Common myeloid progenitor, CD34-positive (primary cell): ENCODE measurements at regions not wholly inside any gene's neighbourhood (a gene's known extent, or its start where the extent isn't known, plus 50 kb on each side); places are given as distances from the start of the nearest gene placed in this dataset.

Experiments used
- CTCF ChIA-PET: fragments of 350-600 bp; sonication (Branson Sonifier 250); formaldehyde crosslinking; loops from one replicate; lab custom pipeline; 2021; ENCODE audit warnings: antibody characterized with exemption; lab: Charles Lee
- POLR2A ChIA-PET: fragments of 350-600 bp; sonication (Branson Sonifier 250); formaldehyde crosslinking; loops from one replicate; lab custom pipeline; 2021; ENCODE audit warnings: antibody characterized with exemption; lab: Charles Lee
- DNase-seq, 3 donors: peaks; one replicate each; pipeline versions ENCODE4 v3.0.0 to v3.0.0-alpha.2; 2013
- H3K27ac ChIP-seq, 2 experiments: 1 replicate in 1 of 2; 2 replicates in 1 of 2; pipeline ENCODE4 v1.7.0; 2013; ENCODE audit warnings: inconsistent platforms in 2 of 2, low read length in 2 of 2, mild to moderate bottlenecking in 2 of 2, low read depth in 1 of 2, moderate library complexity in 1 of 2; ENCODE audit not compliant: severe bottlenecking in 2 of 2, insufficient read depth in 1 of 2, poor library complexity in 1 of 2
- H3K27me3 ChIP-seq, 5 experiments: replicated peaks in 2 of 5; 1 replicate in 3 of 5; 2 replicates in 2 of 5; pipeline versions ENCODE4 v1.6.1 to v1.7.0; 2013; ENCODE audit warnings: low read length in 4 of 5, mild to moderate bottlenecking in 2 of 5, moderate library complexity in 2 of 5, inconsistent platforms in 1 of 5; ENCODE audit not compliant: insufficient read depth in 5 of 5, control insufficient read depth in 4 of 5
- H3K36me3 ChIP-seq, 4 experiments: 1 replicate in 2 of 4; 2 replicates in 2 of 4; pipeline versions ENCODE4 v1.6.1 to v1.7.0; 2013; ENCODE audit warnings: low read length in 3 of 4, control low read depth in 1 of 4, mild to moderate bottlenecking in 1 of 4; ENCODE audit not compliant: control insufficient read depth in 4 of 4, insufficient read depth in 4 of 4
- H3K4me1 ChIP-seq, 4 experiments: 1 replicate in 3 of 4; 2 replicates in 1 of 4; pipeline versions ENCODE4 v1.6.1 to v1.7.1; 2013; ENCODE audit warnings: low read length in 3 of 4, mild to moderate bottlenecking in 3 of 4, control low read depth in 1 of 4, inconsistent platforms in 1 of 4, moderate library complexity in 1 of 4; ENCODE audit not compliant: control insufficient read depth in 4 of 4, insufficient read depth in 4 of 4; ENCODE audit errors: control extremely low read depth in 1 of 4
- H3K4me3 ChIP-seq, 7 experiments: 1 replicate in 4 of 7; 2 replicates in 3 of 7; pipeline versions ENCODE4 v1.5.1 to v1.7.0; 2013; ENCODE audit warnings: mild to moderate bottlenecking in 7 of 7, low read length in 6 of 7, moderate library complexity in 6 of 7, inconsistent platforms in 2 of 7, low read depth in 2 of 7, control low read depth in 1 of 7; ENCODE audit not compliant: insufficient read depth in 4 of 7, control insufficient read depth in 1 of 7; ENCODE audit errors: extremely low read depth in 1 of 7
- H3K9me3 ChIP-seq, 5 experiments: 1 replicate in 4 of 5; 2 replicates in 1 of 5; pipeline versions ENCODE4 v1.6.1 to v1.7.1; 2013; ENCODE audit warnings: low read length in 4 of 5, mild to moderate bottlenecking in 2 of 5, inconsistent platforms in 1 of 5, low read depth in 1 of 5, moderate library complexity in 1 of 5; ENCODE audit not compliant: control insufficient read depth in 4 of 5, insufficient read depth in 2 of 5; ENCODE audit errors: control extremely low read depth in 1 of 5
- WGBS: methylation state at CpG from one replicate; pipeline ENCODE4 v1.1.5; 2013; ENCODE audit not compliant: insufficient coverage; 5-methylcytosine and 5-hydroxymethylcytosine counted together

DNA sequence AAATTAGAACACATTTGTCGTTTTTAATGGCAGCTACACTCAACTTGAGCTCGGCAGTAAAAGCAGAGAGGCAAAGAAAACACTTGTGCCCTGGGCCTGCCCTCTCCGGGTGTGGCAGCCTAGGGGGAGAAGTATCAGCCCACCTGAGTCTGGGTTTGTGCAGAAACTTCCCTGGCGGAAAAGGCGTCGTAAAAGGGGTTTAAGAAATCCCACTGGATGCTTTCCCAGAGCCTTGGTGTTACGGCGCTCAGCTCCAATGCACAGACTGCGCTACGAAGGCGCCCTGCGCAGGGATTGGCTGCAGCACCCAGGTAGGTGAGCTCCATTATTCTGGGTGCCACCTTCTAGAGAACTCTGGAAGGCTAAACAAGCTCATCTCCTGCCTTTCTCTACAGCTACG is 461.5 kb upstream of the NR2F2 start:
- Histone ChIP-seq H3K36me3 (no peaks in the 10 kb centered on the region), H3K9me3 (no peaks in the 10 kb centered on the region), H3K27me3 (peaks cover 0 to 2% (median 0%) of the 10 kb centered on the region in 5 experiments), H3K4me3 (no peak overlapping the region), H3K27ac (no peak overlapping the region), H3K4me1 (peaks cover 0 to 15% (median 5%) of the 10 kb centered on the region in 4 experiments)
- WGBS: 87% methylated on average over 13 of the region's 13 CpGs
- DNase-seq: no peak
- CTCF ChIA-PET: no interaction called here
- POLR2A ChIA-PET: no interaction called here

- peak in 1 of 3 donors; percentile 54 for DNase-seq
- POLR2A ChIA-PET: no interaction called here
- peaks cover 0 to 2% (median 0%) of the 10 kb centered on the region in 5 experiments for H3K27me3 ChIP-seq
- peaks cover 0 to 22% (median 7%) of the 10 kb centered on the region in 4 experiments for H3K4me1 ChIP-seq
- WGBS: 75% methylated on average over 1 of the region's 5 CpGs
- H3K27ac ChIP-seq: no peak overlapping the region
- H3K4me3 ChIP-seq: peak overlapping the region in 1 of 7 experiments; percentile 14
- H3K36me3 ChIP-seq: no peaks in the 10 kb centered on the region
- CTCF ChIA-PET: interaction anchor here (0.7 kb wide), 1 partner anchor 8 kb away, joined by 3 read pairs; no protein-coding TSS in a partner anchor
- H3K9me3 ChIP-seq: no peaks in the 10 kb centered on the region
These were observed 460.6 kb upstream of the NR2F2 start for GRCh38 chr15:95869920-95870319.

DNA sequence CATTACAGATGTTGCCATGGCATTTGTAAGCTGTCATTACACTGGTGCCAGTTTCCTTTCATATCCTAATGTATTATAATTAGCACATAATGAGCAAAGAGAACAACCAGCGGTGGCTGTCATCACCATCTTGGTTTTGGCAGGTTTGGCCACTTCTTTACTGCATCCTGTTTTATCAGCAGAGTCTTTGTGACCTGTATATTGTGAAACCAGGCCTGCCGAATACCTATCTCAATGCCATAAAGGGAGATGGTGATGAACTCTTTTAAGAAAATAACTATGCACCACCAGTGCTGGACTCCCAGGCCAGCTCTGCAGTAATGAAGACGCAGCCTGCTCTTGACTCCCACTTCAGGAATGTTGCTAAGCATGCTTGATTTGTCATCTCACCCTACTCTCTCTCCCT is 458.1 kb upstream of the NR2F2 start:
- POLR2A ChIA-PET: no interaction called here
- CTCF ChIA-PET: interaction anchor here (0.8 kb wide), 1 partner anchor 166 kb away, joined by 4 read pairs; no protein-coding TSS in a partner anchor

DNA sequence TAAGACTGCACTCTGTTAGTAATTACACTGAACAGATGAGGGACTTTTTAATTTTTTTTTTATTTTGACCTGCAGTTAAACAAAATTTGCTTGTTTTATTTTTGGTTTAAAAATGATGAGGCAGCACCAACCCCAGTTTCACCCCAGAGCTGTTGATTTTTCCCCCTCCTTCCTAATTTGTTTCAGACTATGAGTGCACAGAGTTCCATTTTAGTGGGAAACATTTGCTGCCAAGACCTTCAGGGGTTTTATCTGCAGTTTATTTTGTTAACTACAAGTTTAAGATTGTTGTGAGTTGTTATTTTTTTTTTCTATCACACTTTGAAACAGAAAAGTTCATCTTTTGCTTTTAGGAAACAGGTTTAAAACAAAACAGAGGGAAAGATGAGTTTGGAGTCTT is 455.9 kb upstream of the NR2F2 start:
- ChIA-PET CTCF (interaction anchor here (1.0 to 1.1 kb wide), 2 partner anchors 10 to 45 kb away, joined by 3 read pairs; no protein-coding TSS in a partner anchor), POLR2A (no interaction called here)
- H3K4me1 ChIP-seq: peaks cover 0 to 39% (median 10%) of the 10 kb centered on the region in 4 experiments
- H3K4me3 ChIP-seq: peak overlapping the region in 1 of 7 experiments; percentile 51
- no peaks in the 10 kb centered on the region for H3K36me3 ChIP-seq
- peak overlapping the region in 1 of 2 experiments; percentile 22 for H3K27ac ChIP-seq
- no peak for DNase-seq
- no peaks in the 10 kb centered on the region for H3K9me3 ChIP-seq
- no peaks in the 10 kb centered on the region for H3K27me3 ChIP-seq

More for the DNA sequence above, 458.1 kb upstream of the NR2F2 start:
- no peak for DNase-seq
- Histone ChIP-seq H3K27ac (no peak overlapping the region), H3K36me3 (no peaks in the 10 kb centered on the region), H3K4me3 (no peak overlapping the region), H3K4me1 (peaks cover 0 to 34% (median 9%) of the 10 kb centered on the region in 4 experiments), H3K27me3 (no peaks in the 10 kb centered on the region), H3K9me3 (no peaks in the 10 kb centered on the region)
- 100% methylated on average over 2 of the region's 3 CpGs for WGBS

GRCh38 chr15:95875121-95875643 is 455.3 kb upstream of the NR2F2 start:
- Histone ChIP-seq H3K9me3 (no peaks in the 10 kb centered on the region), H3K27me3 (no peaks in the 10 kb centered on the region), H3K27ac (peak overlapping the region in 1 of 2 experiments; percentile 22), H3K4me3 (peak overlapping the region in 1 of 7 experiments; percentile 51), H3K36me3 (no peaks in the 10 kb centered on the region), H3K4me1 (peaks cover 0 to 40% (median 14%) of the 10 kb centered on the region in 4 experiments)
- POLR2A ChIA-PET: no interaction called here
- 0% methylated on average over 3 of the region's 7 CpGs for WGBS
- DNase-seq: peak; percentile 93 to 98 (median 98)
- CTCF ChIA-PET: interaction anchor here (1.1 kb wide), 1 partner anchor 11 kb away, joined by 3 read pairs; no protein-coding TSS in a partner anchor

GRCh38 chr15:95880031-95880570 is 450.4 kb upstream of the NR2F2 start:
- Histone ChIP-seq H3K36me3 (no peaks in the 10 kb centered on the region), H3K27ac (peak overlapping the region in 1 of 2 experiments; percentile 49), H3K9me3 (no peaks in the 10 kb centered on the region), H3K4me3 (peak overlapping the region in 3 of 7 experiments; percentile 49 to 72 (median 65)), H3K27me3 (no peaks in the 10 kb centered on the region), H3K4me1 (peaks cover 0 to 38% (median 11%) of the 10 kb centered on the region in 4 experiments)
- POLR2A ChIA-PET: interaction anchor here (0.6 to 0.9 kb wide), 2 partner anchors 26 to 49 kb away, joined by 3 to 4 read pairs; no protein-coding TSS in a partner anchor
- DNase-seq: peak in 1 of 3 donors; percentile 74
- WGBS: 74% methylated on average over 2 of the region's 6 CpGs
- CTCF ChIA-PET: interaction anchor here (0.9 kb wide), 2 partner anchors 18 to 31 kb away, joined by 3 read pairs; no protein-coding TSS in a partner anchor

DNA sequence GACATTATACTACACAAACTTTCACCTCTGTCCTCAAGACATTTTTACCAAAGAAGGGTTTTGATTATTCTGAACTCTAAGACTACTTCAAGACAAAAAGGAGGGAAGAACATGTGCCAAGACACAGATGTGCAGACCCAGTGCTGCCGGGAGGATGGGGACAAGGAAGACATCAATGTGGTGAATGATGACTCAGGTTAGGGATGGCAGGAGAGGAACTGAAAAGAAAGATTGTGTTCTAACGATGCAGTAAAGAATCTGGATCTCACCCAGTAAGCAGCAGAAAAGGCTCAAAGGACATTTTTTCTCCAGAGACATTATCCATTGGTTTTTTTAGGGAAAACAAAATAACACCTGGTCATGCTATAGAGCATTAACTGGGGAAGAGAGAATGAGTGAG is 449.9 kb upstream of the NR2F2 start:
- ChIA-PET CTCF (no interaction called here), POLR2A (no interaction called here)
- Histone ChIP-seq H3K36me3 (no peaks in the 10 kb centered on the region), H3K9me3 (no peaks in the 10 kb centered on the region), H3K27ac (no peak overlapping the region), H3K4me3 (no peak overlapping the region), H3K4me1 (peaks cover 0 to 33% (median 9%) of the 10 kb centered on the region in 4 experiments), H3K27me3 (no peaks in the 10 kb centered on the region)
- WGBS: 50% methylated on average over 1 of the region's 2 CpGs
- DNase-seq: peak in 2 of 3 donors; percentile 19 to 47
